Fibroblast of pulmonary artery (primary cell): ENCODE measurements at regions not wholly inside any gene's neighbourhood (a gene's known extent, or its start where the extent isn't known, plus 50 kb on each side); places are given as distances from the start of the nearest gene placed in this dataset.
A peak's percentile ranks its signal among the peaks of the same experiment; 100 is the strongest.

ENCODE experiments used
- DNase-seq: peaks from one replicate; pipeline ENCODE4 v3.0.0-alpha.2; 2010; ENCODE audit warnings: low read depth
- H3K4me3 ChIP-seq: replicated peaks from 2 replicates; pipeline ENCODE4 v1.5.1; 2011; ENCODE audit warnings: low read depth, mild to moderate bottlenecking, control low read depth, low read length, moderate library complexity
- CTCF ChIP-seq: IDR thresholded peaks from 2 replicates; pipeline ENCODE4 v1.5.1; 2011; ENCODE audit warnings: mild to moderate bottlenecking, control low read depth, low read length, inconsistent platforms; ENCODE audit errors: missing control alignments

GRCh38 chr16:86128246-86128645, 229.3 kb downstream of the IRF8 start:
- no peak for DNase-seq
- H3K4me3 ChIP-seq, result no peak overlapping the region
- TF ChIP-seq CTCF, result no peak

- TF ChIP-seq CTCF, result no peak
- H3K4me3 ChIP-seq, result no peak overlapping the region
- no peak for DNase-seq
Observed at GRCh38 chr16:86129541-86129940, 230.6 kb downstream of the IRF8 start.

- TF ChIP-seq CTCF, result no peak
- no peak overlapping the region for H3K4me3 ChIP-seq
- no peak for DNase-seq
Observed at GRCh38 chr16:86133377-86133776, 234.4 kb downstream of the IRF8 start.

- DNase-seq, result no peak
- no peak for TF ChIP-seq CTCF
- H3K4me3 ChIP-seq, result no peak overlapping the region
Observed at GRCh38 chr16:86133847-86134375, 234.9 kb downstream of the IRF8 start.

GRCh38 chr16:86134802-86135461, 236.0 kb downstream of the IRF8 start:
- H3K4me3 ChIP-seq, result no peak overlapping the region
- DNase-seq, result peak; percentile 15
- TF ChIP-seq CTCF, result no peak

GRCh38 chr16:86137359-86137758, 238.4 kb downstream of the IRF8 start:
- TF ChIP-seq CTCF, result no peak
- DNase-seq, result no peak
- no peak overlapping the region for H3K4me3 ChIP-seq
